AG09309 (cell line): ENCODE measurements at regions not wholly inside any gene's neighbourhood (a gene's known extent, or its start where the extent isn't known, plus 50 kb on each side); places are given as distances from the start of the nearest gene placed in this dataset.

Experiments
- DNase-seq: peaks from one replicate; pipeline ENCODE4 v3.0.0-alpha.2; 2010; ENCODE audit warnings: low read depth
- H3K4me3 ChIP-seq: 2 replicates; pipeline ENCODE4 v1.5.1; 2011; ENCODE audit warnings: mild to moderate bottlenecking, low read depth, low read length, moderate library complexity; ENCODE audit not compliant: control insufficient read depth
- TF ChIP-seq, protein P1 (sequence below): IDR thresholded peaks from 2 replicates; pipeline ENCODE4 v1.5.1; 2011; ENCODE audit warnings: mild to moderate bottlenecking, low read depth, low read length, inconsistent platforms; ENCODE audit not compliant: insufficient read depth, control insufficient read depth; ENCODE audit errors: missing control alignments

DNA sequence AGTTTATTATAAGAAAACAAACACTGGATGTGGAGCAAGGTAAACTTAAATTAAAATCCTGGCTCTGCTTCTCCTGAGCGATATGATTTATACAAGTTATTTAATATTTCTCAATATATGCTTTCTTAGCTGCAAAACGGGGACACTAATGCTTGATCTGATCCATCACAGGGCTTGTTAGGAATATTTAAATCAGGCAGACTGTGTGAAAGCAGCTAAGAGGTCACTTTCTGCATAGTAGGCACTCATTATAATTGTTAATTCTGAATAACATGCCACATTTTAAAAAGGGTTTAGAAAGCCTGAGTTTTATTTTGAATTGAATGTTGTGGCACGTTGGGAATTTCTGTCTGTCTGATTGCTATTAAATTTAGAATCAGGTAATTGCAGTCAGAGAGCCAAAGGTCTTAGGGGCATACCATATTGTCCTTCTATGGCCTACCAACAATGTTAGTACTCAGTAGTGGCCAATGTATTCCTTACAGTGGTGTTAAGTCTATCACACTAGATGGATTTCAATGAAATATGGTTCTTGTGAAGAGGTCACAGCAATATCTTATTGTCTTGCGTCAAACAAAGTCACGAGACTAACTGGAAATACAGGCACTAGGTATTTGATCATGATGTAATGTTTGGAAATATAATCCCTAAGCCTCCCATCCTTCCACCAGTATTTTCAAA lies 890.0 kb upstream of the CDH8 start:
- no peak overlapping the region for H3K4me3 ChIP-seq
- DNase-seq = no peak
- TF ChIP-seq, protein P1, sequence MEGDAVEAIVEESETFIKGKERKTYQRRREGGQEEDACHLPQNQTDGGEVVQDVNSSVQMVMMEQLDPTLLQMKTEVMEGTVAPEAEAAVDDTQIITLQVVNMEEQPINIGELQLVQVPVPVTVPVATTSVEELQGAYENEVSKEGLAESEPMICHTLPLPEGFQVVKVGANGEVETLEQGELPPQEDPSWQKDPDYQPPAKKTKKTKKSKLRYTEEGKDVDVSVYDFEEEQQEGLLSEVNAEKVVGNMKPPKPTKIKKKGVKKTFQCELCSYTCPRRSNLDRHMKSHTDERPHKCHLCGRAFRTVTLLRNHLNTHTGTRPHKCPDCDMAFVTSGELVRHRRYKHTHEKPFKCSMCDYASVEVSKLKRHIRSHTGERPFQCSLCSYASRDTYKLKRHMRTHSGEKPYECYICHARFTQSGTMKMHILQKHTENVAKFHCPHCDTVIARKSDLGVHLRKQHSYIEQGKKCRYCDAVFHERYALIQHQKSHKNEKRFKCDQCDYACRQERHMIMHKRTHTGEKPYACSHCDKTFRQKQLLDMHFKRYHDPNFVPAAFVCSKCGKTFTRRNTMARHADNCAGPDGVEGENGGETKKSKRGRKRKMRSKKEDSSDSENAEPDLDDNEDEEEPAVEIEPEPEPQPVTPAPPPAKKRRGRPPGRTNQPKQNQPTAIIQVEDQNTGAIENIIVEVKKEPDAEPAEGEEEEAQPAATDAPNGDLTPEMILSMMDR = no peak

DNA sequence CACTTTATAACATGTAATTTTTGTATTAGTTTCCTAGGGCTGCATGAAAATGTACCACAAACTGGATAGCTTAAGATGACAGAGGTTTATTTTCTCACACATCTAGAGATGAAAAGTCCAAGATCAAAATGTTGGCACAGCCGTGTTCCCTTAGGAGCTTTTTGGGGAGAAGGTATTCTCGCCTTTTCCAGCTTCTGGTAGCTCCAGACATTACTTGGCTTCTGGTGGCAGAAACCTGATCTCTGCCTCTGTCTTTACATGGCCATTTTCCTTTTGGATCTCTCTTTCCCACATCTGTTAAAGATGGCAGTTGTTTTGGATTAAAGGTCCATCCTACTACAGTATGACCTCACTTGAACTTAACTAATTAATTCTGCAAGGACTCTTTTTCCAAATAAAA lies 885.7 kb upstream of the CDH8 start:
- TF ChIP-seq, protein P1 = no peak
- H3K4me3 ChIP-seq = no peak overlapping the region
- DNase-seq = no peak

DNA sequence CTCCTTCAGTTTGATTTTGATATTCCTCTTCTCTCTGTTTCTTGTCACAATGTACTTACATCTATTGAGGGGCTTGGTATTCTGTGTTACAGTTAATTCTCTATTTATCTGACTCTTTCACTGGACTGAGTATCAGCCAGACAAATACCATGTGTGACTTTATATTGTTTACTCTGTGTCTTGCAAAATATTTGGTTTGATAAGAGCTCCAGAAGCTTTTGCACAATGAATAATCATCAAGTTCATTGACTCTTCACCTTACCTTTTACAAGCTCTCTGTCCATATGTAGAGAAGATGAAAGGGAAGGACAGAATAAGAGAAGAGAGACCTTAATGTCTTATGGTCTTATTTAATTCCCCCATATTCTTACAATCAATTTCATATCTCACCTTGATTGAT lies 877.7 kb upstream of the CDH8 start:
- H3K4me3 ChIP-seq = no peak overlapping the region
- no peak for DNase-seq
- TF ChIP-seq, protein P1 = no peak

DNA sequence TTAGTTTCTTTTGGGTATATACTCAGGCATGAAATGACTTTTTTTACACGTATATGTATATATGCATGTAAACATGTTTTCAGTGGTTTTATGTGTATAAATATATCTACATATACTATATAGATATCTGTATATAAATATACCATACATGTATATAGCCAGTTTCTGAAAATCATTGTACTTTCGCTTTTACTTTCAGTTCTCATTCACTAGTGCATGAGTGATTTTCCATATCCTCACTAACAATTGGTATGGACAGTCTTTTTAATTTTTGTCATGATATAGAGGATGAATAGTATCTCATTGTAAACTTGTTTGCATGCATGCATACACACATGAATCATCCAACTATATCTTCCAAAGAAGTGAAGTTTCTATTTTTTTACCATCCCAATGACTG lies 877.1 kb upstream of the CDH8 start:
- no peak overlapping the region for H3K4me3 ChIP-seq
- DNase-seq = no peak

DNA sequence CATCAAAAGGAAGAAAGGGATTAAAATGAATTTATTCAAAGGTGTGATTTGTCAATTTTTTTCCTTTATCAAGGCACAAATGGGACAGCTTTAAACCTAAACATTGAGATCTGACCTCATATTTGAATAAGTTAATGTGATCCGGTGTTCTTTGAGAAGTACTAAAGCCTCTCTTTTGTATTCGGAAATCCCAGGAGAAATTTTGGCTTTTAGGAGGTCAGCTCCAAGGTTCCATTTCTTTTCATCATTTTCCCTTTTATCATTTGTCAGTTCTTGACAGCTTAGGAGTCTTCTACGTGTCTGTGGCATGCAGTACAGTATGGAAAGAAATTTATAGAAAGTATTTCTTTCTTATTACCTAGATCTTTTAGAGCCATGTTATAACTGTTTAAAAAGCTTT lies 873.4 kb upstream of the CDH8 start:
- TF ChIP-seq, protein P1 = no peak
- no peak overlapping the region for H3K4me3 ChIP-seq
- no peak for DNase-seq

More for the DNA sequence above, 877.1 kb upstream of the CDH8 start:
- TF ChIP-seq, protein P1 = no peak

DNA sequence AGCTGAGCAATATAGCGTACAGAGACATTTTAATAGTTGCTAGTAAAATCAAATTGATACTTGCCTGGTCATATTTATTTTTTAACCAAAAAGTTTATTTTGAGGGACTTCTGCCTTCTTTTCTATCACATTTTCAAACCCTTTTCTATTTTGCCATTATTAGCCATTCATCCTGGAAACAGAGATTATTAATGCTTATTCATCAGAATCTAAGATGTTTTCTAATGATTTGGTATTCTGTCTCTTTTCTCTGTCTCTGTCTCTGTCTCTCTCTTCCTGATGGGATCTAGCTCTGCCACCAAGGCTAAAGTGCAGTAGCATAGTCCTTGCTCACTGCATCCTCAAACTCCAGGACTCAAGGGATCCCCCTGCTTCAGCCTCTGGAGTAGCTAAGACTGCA lies 871.3 kb upstream of the CDH8 start:
- DNase-seq = no peak
- TF ChIP-seq, protein P1 = no peak
- no peak overlapping the region for H3K4me3 ChIP-seq
